Heart left ventricle (tissue), 13 donors: ENCODE measurements at regions not wholly inside any gene's neighbourhood (a gene's known extent, or its start where the extent isn't known, plus 50 kb on each side); places are given as distances from the start of the nearest gene placed in this dataset.

Experiments
- CTCF ChIP-seq, 12 donors: fragments of 200-600 bp; sonication (generic) in 4 of 12; IDR thresholded peaks; one replicate each; pipeline versions ENCODE4 v1.5.0 to v1.8.0; 2018 to 2022; ENCODE audit warnings: antibody characterized with exemption in 12 of 12, mild to moderate bottlenecking in 5 of 12
- POLR2A ChIP-seq, 2 donors: fragments of 450-650 bp; IDR thresholded peaks; one replicate each; pipeline ENCODE4 v1.6.1; 2017; ENCODE audit warnings: antibody characterized with exemption in 2 of 2, mild to moderate bottlenecking in 2 of 2, moderate library complexity in 2 of 2
- donor health status: ischemic (EF 13 %, LVEDD 7.1; RV severe dilation, severe dysfunction).
- donor health status: DM: no; HTN: yes; CAD: no.
- donor health status: DM: no; HTN: no; CAD: no.
- donor health status: ischemic (EF 25% LVEDD 6.9; RV normal size, moderate dysfunction).
- donor health status: ischemic (EF 25% LVEDD 5.7; RV mildly dilated, moderate dysfunction).
- donor health status: ischemic (EF 35%, LVEDD 5.7; RV mildly dilated, moderate dysfunction).
- donor health status: nonischemic (EF 11% LVEDD 7.7; RV severe dilation, severe dysfunction).
- donor health status: DM: yes; HTN: yes; CAD: no.
- donor health status: PGD.
- donor health status: ischemic (EF 29% LVEDD 5.4; RV normal size, mild dysfunction).
- donor health status: nonischemic (EF 23%, LVEDD 6.1; RV moderate dilation, normal function).

GRCh38 chr14:97524589-97525319 lies 727.6 kb downstream of the VRK1 start:
- no peak for TF ChIP-seq POLR2A (IDR thresholded peaks at IDR 0.05)
- TF ChIP-seq CTCF (IDR thresholded peaks at IDR 0.05), result no peak
